Keratinocyte (primary cell): ENCODE measurements at regions not wholly inside any gene's neighbourhood (a gene's known extent, or its start where the extent isn't known, plus 50 kb on each side); places are given as distances from the start of the nearest gene placed in this dataset.

ENCODE experiments used
- DNase-seq: peaks from one replicate; pipeline ENCODE4 v3.0.0-alpha.2; 2011; ENCODE audit warnings: low read depth, missing footprints, low spot score
- FAIRE-seq: peaks from 2 replicates; lab custom pipeline; 2011; peaks lifted over from hg19 to GRCh38; lab: Jason Lieb, UNC
- H2AFZ ChIP-seq: 2 replicates; pipeline ENCODE4 v1.6.0; 2012; ENCODE audit warnings: low read length, control low read depth, inconsistent platforms; ENCODE audit not compliant: control insufficient read depth
- H3K27ac ChIP-seq: 2 replicates; pipeline ENCODE4 v1.5.1; 2011; ENCODE audit warnings: low read length; ENCODE audit not compliant: control insufficient read depth, insufficient read depth
- H3K27me3 ChIP-seq: 3 replicates; pipeline ENCODE4 v1.6.0; 2011; ENCODE audit warnings: low read length; ENCODE audit not compliant: control insufficient read depth, insufficient read depth; ENCODE audit errors: extremely low read depth
- H3K36me3 ChIP-seq, 2 experiments: 2 replicates in 1 of 2; 3 replicates in 1 of 2; pipeline ENCODE4 v1.5.1; 2011; ENCODE audit warnings: low read length in 2 of 2, mild to moderate bottlenecking in 1 of 2; ENCODE audit not compliant: control insufficient read depth in 2 of 2, insufficient read depth in 2 of 2; ENCODE audit errors: extremely low read depth in 1 of 2
- H3K4me1 ChIP-seq: 3 replicates; pipeline ENCODE4 v1.5.1; 2011; ENCODE audit warnings: low read length; ENCODE audit not compliant: control insufficient read depth, insufficient read depth; ENCODE audit errors: extremely low read depth
- H3K4me2 ChIP-seq: 3 replicates; pipeline ENCODE4 v1.6.0; 2011; ENCODE audit warnings: low read depth, low read length; ENCODE audit not compliant: control insufficient read depth, insufficient read depth; ENCODE audit errors: extremely low read depth
- H3K4me3 ChIP-seq, 3 experiments: fragments of 200-600 bp in 1 of 3; sonication (generic) in 1 of 3; 2 replicates in 2 of 3; 3 replicates in 1 of 3; pipeline ENCODE4 v1.5.1; 2011 to 2016; ENCODE audit warnings: low read length in 3 of 3, mild to moderate bottlenecking in 3 of 3, control low read depth in 2 of 3, inconsistent platforms in 1 of 3, low read depth in 1 of 3, mixed read lengths in 1 of 3, mixed run types in 1 of 3, moderate library complexity in 1 of 3; ENCODE audit not compliant: control insufficient read depth in 2 of 3, insufficient read depth in 2 of 3; ENCODE audit errors: extremely low read depth in 1 of 3
- H3K79me2 ChIP-seq: 2 replicates; pipeline ENCODE4 v1.6.0; 2012; ENCODE audit warnings: low read length; ENCODE audit not compliant: control insufficient read depth, insufficient read depth
- H3K9ac ChIP-seq: 3 replicates; pipeline ENCODE4 v1.6.0; 2011; ENCODE audit warnings: low read length; ENCODE audit not compliant: control insufficient read depth, insufficient read depth; ENCODE audit errors: extremely low read depth
- H3K9me1 ChIP-seq: 3 replicates; pipeline ENCODE4 v1.6.0; 2011; ENCODE audit warnings: low read length; ENCODE audit not compliant: control insufficient read depth, insufficient read depth; ENCODE audit errors: extremely low read depth
- H3K9me3 ChIP-seq: 2 replicates; pipeline ENCODE4 v1.5.1; 2012; ENCODE audit warnings: low read depth, low read length; ENCODE audit not compliant: control insufficient read depth
- H4K20me1 ChIP-seq: 3 replicates; pipeline ENCODE4 v1.6.0; 2011; ENCODE audit warnings: low read length; ENCODE audit not compliant: control insufficient read depth, insufficient read depth; ENCODE audit errors: extremely low read depth
- CTCF ChIP-seq, 3 experiments: IDR thresholded peaks in 1 of 3; conservative IDR thresholded peaks in 1 of 3; optimal IDR thresholded peaks in 1 of 3; 2 replicates in 2 of 3; 3 replicates in 1 of 3; pipeline versions ENCODE3 to v1.5.1; 2011; ENCODE audit warnings: low read length in 3 of 3, mild to moderate bottlenecking in 3 of 3, moderate library complexity in 2 of 3, control low read depth in 1 of 3, inconsistent platforms in 1 of 3; ENCODE audit not compliant: insufficient read depth in 2 of 3; ENCODE audit errors: extremely low read depth in 1 of 3
- EZH2 ChIP-seq: IDR thresholded peaks from one replicate; pipeline ENCODE4 v1.6.1; 2012; ENCODE audit warnings: inconsistent platforms, mild to moderate bottlenecking, low read length, moderate library complexity
- dilution Hi-C: fragments of 300-500 bp; cut with MboI; formaldehyde crosslinking; loops from one replicate; pipeline ENCODE4 v1.7.0; 2020; ENCODE audit warnings: low sequenced_read_pairs; ENCODE audit not compliant: extremely low pct_ligation_motif_present

- Histone ChIP-seq H3K9me1 (no peaks in the 10 kb centered on the region), H2AFZ (no peak overlapping the region), H3K4me2 (no peak overlapping the region), H3K27me3 (no peaks in the 10 kb centered on the region), H3K9ac (no peak overlapping the region), H4K20me1 (no peaks in the 10 kb centered on the region), H3K79me2 (no peaks in the 10 kb centered on the region), H3K9me3 (no peaks in the 10 kb centered on the region), H3K36me3 (no peaks in the 10 kb centered on the region), H3K4me1 (no peaks in the 10 kb centered on the region), H3K27ac (no peak overlapping the region), H3K4me3 (no peak overlapping the region)
- DNase-seq = no peak
- dilution Hi-C loops = no loop called here
- no peak for FAIRE-seq
- TF ChIP-seq EZH2 (no peak), CTCF (optimal IDR thresholded peaks at IDR 0.05 in 1 of 3, IDR thresholded peaks at IDR 0.05 in 1 of 3, conservative IDR thresholded peaks at IDR 0.05 in 1 of 3; ENCODE audit: extremely low read depth in 1 of 3, insufficient read depth in 2 of 3, low read length in 3 of 3) (no peak)
Observed at GRCh38 chr4:126136922-126137781, 822.4 kb downstream of the FAT4 start.

- Histone ChIP-seq H3K27ac (no peak overlapping the region), H3K79me2 (no peaks in the 10 kb centered on the region), H3K9me3 (no peaks in the 10 kb centered on the region), H3K4me1 (no peaks in the 10 kb centered on the region), H3K9ac (no peak overlapping the region), H3K27me3 (no peaks in the 10 kb centered on the region), H3K36me3 (no peaks in the 10 kb centered on the region), H3K9me1 (no peaks in the 10 kb centered on the region), H3K4me3 (no peak overlapping the region), H3K4me2 (no peak overlapping the region), H4K20me1 (no peaks in the 10 kb centered on the region), H2AFZ (no peak overlapping the region)
- no peak for DNase-seq
- dilution Hi-C loops = no loop called here
- TF ChIP-seq CTCF (optimal IDR thresholded peaks at IDR 0.05 in 1 of 3, IDR thresholded peaks at IDR 0.05 in 1 of 3, conservative IDR thresholded peaks at IDR 0.05 in 1 of 3; ENCODE audit: extremely low read depth in 1 of 3, insufficient read depth in 2 of 3, low read length in 3 of 3) (no peak), EZH2 (no peak)
- FAIRE-seq = no peak
Observed at GRCh38 chr4:126137782-126138170, 823.0 kb downstream of the FAT4 start.
